HG03521 (cell line): ENCODE measurements at regions not wholly inside any gene's neighbourhood (a gene's known extent, or its start where the extent isn't known, plus 50 kb on each side); places are given as distances from the start of the nearest gene placed in this dataset.
"Not testable (repeated sequence)": the region's sequence is repeated elsewhere in the genome, so short reads cannot be mapped to it uniquely, and the experiment has no call there.

ENCODE experiments used
- ATAC-seq: cut with Tn5 transposase; IDR thresholded peaks from one replicate; pipeline ENCODE4 v1.9.1; 2021; ENCODE audit warnings: mild to moderate bottlenecking, moderate library complexity; ENCODE audit not compliant: unreplicated experiment

GRCh38 chr12:34402228-34402898 lies 380.1 kb downstream of the ALG10 start:
- ATAC-seq: no peak

- ATAC-seq: no peak
These were observed 380.8 kb downstream of the ALG10 start for GRCh38 chr12:34402899-34403705.

- ATAC-seq: no peak
These were observed 381.5 kb downstream of the ALG10 start for GRCh38 chr12:34403706-34404376.

DNA sequence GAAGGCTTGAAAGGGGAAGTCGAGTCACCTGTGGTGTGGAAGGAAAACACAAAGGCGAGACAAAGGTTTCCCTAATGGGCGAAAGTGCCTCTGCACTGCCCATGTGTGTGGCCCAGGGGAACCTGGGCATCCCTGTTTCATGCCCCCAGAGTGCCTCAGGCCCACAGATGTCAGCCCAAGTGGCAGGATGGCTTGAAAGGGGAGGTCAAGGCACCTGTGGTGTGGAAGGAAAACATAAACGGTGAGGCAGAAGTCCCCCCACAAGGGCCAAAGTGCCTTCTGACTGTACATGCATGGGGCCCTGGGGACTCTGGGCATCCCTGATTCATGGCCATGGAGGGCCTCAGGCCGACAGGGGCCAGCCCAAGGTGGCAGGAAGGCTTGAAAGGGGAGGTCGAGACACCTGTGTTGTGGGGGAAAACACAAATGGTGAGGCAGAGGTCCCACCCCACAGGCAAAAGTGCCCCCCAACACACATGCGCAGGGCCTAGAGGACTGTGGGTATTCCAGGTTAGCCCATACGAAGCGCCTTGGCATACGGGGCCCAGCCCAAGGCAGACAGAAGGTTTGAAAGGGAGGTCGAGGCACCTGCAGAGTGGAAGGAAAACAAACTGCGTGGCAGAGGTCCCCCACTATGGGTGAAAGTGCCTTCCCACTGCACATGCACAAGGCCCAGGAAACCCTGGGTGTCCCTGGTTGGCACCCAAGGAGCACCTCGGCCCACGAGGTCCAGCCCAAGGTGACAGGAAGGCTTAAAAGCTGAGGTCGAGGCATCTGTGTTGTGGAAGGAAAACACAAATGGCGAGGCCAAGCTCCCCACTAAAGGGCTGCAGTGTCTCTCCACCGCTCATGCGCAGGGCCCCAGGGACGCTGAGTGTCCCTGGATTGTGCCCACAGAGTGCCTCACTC lies 382.3 kb downstream of the ALG10 start:
- ATAC-seq: no peak

- no peak for ATAC-seq
These were observed 383.3 kb downstream of the ALG10 start for GRCh38 chr12:34405286-34406227.

DNA sequence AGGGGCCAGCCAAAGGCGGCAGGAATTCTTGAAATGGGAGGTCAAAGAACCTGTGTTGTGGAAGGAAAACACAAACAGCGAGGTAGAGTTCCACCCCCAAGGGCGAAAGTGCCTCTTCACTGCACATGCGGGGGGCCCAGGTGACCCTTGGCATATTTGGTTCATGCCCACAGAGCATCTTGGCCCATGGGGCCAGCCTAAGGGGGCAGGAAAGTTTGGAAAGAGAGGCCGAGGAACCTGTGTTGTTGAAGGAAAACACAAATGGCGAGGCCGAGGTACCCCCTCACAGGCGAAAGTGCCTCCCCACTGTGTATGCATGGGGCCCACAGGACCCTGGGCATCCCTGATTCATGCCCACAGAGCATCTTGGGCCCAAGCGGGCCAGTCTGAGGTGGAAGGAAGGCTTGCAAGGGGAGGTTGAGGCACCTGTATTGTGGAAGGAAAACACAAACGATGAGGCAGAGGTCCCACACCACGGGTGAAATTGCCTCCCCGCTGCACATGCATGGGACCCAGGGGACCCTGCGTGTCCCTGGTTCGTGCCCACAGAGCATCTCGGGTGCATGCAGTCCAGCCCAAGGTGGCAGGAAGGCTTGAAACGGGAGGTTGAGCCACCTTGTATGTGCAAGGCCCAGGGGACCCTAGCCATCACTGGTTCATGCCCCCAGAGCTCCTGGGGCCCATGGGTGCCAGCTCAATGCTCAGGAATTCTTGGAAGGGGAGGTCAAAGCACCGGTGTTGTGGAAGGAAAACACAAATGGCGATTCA lies 384.1 kb downstream of the ALG10 start:
- ATAC-seq: no peak

DNA sequence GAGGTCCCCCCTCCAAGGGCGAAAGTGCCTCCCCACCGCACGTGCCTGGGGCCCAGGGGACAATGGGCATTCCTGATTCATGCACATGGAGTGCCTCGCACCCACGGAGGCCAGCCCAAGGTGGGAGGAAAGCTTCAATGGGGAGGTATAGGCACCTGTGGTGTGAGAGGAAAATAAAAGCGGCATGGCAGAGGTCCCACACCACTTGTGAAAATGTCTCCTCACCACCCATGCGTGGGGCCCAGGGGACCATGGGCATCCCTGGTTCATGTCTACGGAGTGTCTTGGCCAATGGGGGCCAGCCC lies 384.7 kb downstream of the ALG10 start:
- no peak for ATAC-seq

DNA sequence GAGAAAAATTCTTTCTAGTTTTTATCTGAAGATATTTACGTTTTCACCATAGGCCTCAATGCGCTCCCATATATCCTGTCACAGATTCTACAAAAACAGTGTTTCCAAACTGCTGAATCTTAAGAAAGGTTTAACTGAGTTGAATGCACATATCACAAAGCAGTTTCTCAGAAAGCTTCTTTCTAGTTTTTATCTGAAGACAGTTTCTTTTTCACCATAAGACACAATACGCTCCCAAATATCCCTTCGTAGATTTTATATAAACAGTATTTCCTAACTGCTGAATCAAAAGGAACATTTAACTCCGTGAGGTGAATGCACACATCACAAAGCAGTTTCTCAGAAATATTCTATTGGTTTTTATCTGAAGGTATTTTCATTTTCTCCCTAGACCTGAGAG lies 385.5 kb downstream of the ALG10 start:
- ATAC-seq: no peak

- not testable (repeated sequence) for ATAC-seq
These were observed 409.2 kb downstream of the ALG10 start for GRCh38 chr12:34431509-34431908.
